ENCODE measurements at regions not wholly inside any gene's neighbourhood (a gene's known extent, or its start where the extent isn't known, plus 50 kb on each side); places are given as distances from the start of the nearest gene placed in this dataset.

- Histone ChIP-seq H3K4me3 (ENCODE audit: low read length) (no peak overlapping the region), H3K27me3 (ENCODE audit: insufficient read depth, low read length) (no peaks in the 10 kb centered on the region), H3K9me3 (ENCODE audit: low read length) (no peaks in the 10 kb centered on the region)
Observed at GRCh38 chr7:52302765-52303520, 732.5 kb upstream of the POM121L12 start.

GRCh38 chr7:52297128-52297527 is 738.3 kb upstream of the POM121L12 start:
- Histone ChIP-seq H3K27me3 (ENCODE audit: insufficient read depth, low read length) (no peaks in the 10 kb centered on the region), H2AFZ (ENCODE audit: low read depth, low read length) (no peak overlapping the region), H3K9me3 (ENCODE audit: low read length) (no peaks in the 10 kb centered on the region), H3K36me3 (ENCODE audit: insufficient read depth, low read length) (no peaks in the 10 kb centered on the region), H3K4me3 (ENCODE audit: low read length) (no peak overlapping the region), H3K4me1 (ENCODE audit: insufficient read depth, low read length) (no peaks in the 10 kb centered on the region)

More at GRCh38 chr7:52302765-52303520, 732.5 kb upstream of the POM121L12 start:
- H3K36me3 ChIP-seq (ENCODE audit: insufficient read depth, low read length), result no peaks in the 10 kb centered on the region
- H2AFZ ChIP-seq (ENCODE audit: low read depth, low read length), result no peak overlapping the region
- H3K4me1 ChIP-seq (ENCODE audit: insufficient read depth, low read length), result no peaks in the 10 kb centered on the region

GRCh38 chr7:52294942-52295341 is 740.5 kb upstream of the POM121L12 start:
- Histone ChIP-seq H3K9me3 (ENCODE audit: low read length) (no peaks in the 10 kb centered on the region), H2AFZ (ENCODE audit: low read depth, low read length) (no peak overlapping the region), H3K4me3 (ENCODE audit: low read length) (no peak overlapping the region), H3K36me3 (ENCODE audit: insufficient read depth, low read length) (no peaks in the 10 kb centered on the region), H3K4me1 (ENCODE audit: insufficient read depth, low read length) (no peaks in the 10 kb centered on the region), H3K27me3 (ENCODE audit: insufficient read depth, low read length) (no peaks in the 10 kb centered on the region)

GRCh38 chr7:52289247-52289646 is 746.2 kb upstream of the POM121L12 start:
- H3K36me3 ChIP-seq (ENCODE audit: insufficient read depth, low read length), result no peaks in the 10 kb centered on the region
- H3K27me3 ChIP-seq (ENCODE audit: insufficient read depth, low read length), result no peaks in the 10 kb centered on the region
- H3K4me1 ChIP-seq (ENCODE audit: insufficient read depth, low read length), result peaks cover 5% of the 10 kb centered on the region
- no peak overlapping the region for H3K4me3 ChIP-seq (ENCODE audit: low read length)
- H3K9me3 ChIP-seq (ENCODE audit: low read length), result no peaks in the 10 kb centered on the region
- H2AFZ ChIP-seq (ENCODE audit: low read depth, low read length), result no peak overlapping the region

GRCh38 chr7:52287698-52288097 is 747.7 kb upstream of the POM121L12 start:
- H3K9me3 ChIP-seq (ENCODE audit: low read length), result no peaks in the 10 kb centered on the region
- H3K4me3 ChIP-seq (ENCODE audit: low read length), result no peak overlapping the region
- H3K27me3 ChIP-seq (ENCODE audit: insufficient read depth, low read length), result no peaks in the 10 kb centered on the region

GRCh38 chr7:52285689-52286088 is 749.7 kb upstream of the POM121L12 start:
- H3K9me3 ChIP-seq (ENCODE audit: low read length), result no peaks in the 10 kb centered on the region
- H3K4me3 ChIP-seq (ENCODE audit: low read length), result no peak overlapping the region
- no peaks in the 10 kb centered on the region for H3K27me3 ChIP-seq (ENCODE audit: insufficient read depth, low read length)
- no peaks in the 10 kb centered on the region for H3K36me3 ChIP-seq (ENCODE audit: insufficient read depth, low read length)
- no peak overlapping the region for H2AFZ ChIP-seq (ENCODE audit: low read depth, low read length)
- peaks cover 5% of the 10 kb centered on the region for H3K4me1 ChIP-seq (ENCODE audit: insufficient read depth, low read length)

More at GRCh38 chr7:52287698-52288097, 747.7 kb upstream of the POM121L12 start:
- H2AFZ ChIP-seq (ENCODE audit: low read depth, low read length), result no peak overlapping the region
- H3K36me3 ChIP-seq (ENCODE audit: insufficient read depth, low read length), result no peaks in the 10 kb centered on the region
- H3K4me1 ChIP-seq (ENCODE audit: insufficient read depth, low read length), result peaks cover 5% of the 10 kb centered on the region

- H3K36me3 ChIP-seq (ENCODE audit: insufficient read depth, low read length), result no peaks in the 10 kb centered on the region
- peaks cover 5% of the 10 kb centered on the region for H3K4me1 ChIP-seq (ENCODE audit: insufficient read depth, low read length)
- no peaks in the 10 kb centered on the region for H3K27me3 ChIP-seq (ENCODE audit: insufficient read depth, low read length)
- no peak overlapping the region for H2AFZ ChIP-seq (ENCODE audit: low read depth, low read length)
- H3K9me3 ChIP-seq (ENCODE audit: low read length), result no peaks in the 10 kb centered on the region
- H3K4me3 ChIP-seq (ENCODE audit: low read length), result no peak overlapping the region
Observed at GRCh38 chr7:52283335-52283734, 752.1 kb upstream of the POM121L12 start.

GRCh38 chr7:52273685-52274610 is 761.5 kb upstream of the POM121L12 start:
- no peak overlapping the region for H2AFZ ChIP-seq (ENCODE audit: low read depth, low read length)
- peaks cover 4% of the 10 kb centered on the region for H3K4me1 ChIP-seq (ENCODE audit: insufficient read depth, low read length)
- peaks cover 4% of the 10 kb centered on the region for H3K9me3 ChIP-seq (ENCODE audit: low read length)
- no peaks in the 10 kb centered on the region for H3K36me3 ChIP-seq (ENCODE audit: insufficient read depth, low read length)
- H3K27me3 ChIP-seq (ENCODE audit: insufficient read depth, low read length), result no peaks in the 10 kb centered on the region
- H3K4me3 ChIP-seq (ENCODE audit: low read length), result no peak overlapping the region

GRCh38 chr7:52271703-52272102 is 763.7 kb upstream of the POM121L12 start:
- Histone ChIP-seq H2AFZ (ENCODE audit: low read depth, low read length) (no peak overlapping the region), H3K4me3 (ENCODE audit: low read length) (no peak overlapping the region), H3K4me1 (ENCODE audit: insufficient read depth, low read length) (peaks cover 4% of the 10 kb centered on the region), H3K36me3 (ENCODE audit: insufficient read depth, low read length) (no peaks in the 10 kb centered on the region), H3K9me3 (ENCODE audit: low read length) (peaks cover 4% of the 10 kb centered on the region), H3K27me3 (ENCODE audit: insufficient read depth, low read length) (no peaks in the 10 kb centered on the region)

- Histone ChIP-seq H3K9me3 (ENCODE audit: low read length) (peaks cover 4% of the 10 kb centered on the region), H3K27me3 (ENCODE audit: insufficient read depth, low read length) (no peaks in the 10 kb centered on the region), H3K36me3 (ENCODE audit: insufficient read depth, low read length) (no peaks in the 10 kb centered on the region)
Observed at GRCh38 chr7:52270301-52270700, 765.1 kb upstream of the POM121L12 start.

GRCh38 chr7:52269669-52270068 is 765.8 kb upstream of the POM121L12 start:
- Histone ChIP-seq H3K27me3 (ENCODE audit: insufficient read depth, low read length) (no peaks in the 10 kb centered on the region), H3K4me1 (ENCODE audit: insufficient read depth, low read length) (peaks cover 4% of the 10 kb centered on the region), H3K4me3 (ENCODE audit: low read length) (no peak overlapping the region), H3K9me3 (ENCODE audit: low read length) (peaks cover 4% of the 10 kb centered on the region), H3K36me3 (ENCODE audit: insufficient read depth, low read length) (no peaks in the 10 kb centered on the region), H2AFZ (ENCODE audit: low read depth, low read length) (no peak overlapping the region)

More at GRCh38 chr7:52270301-52270700, 765.1 kb upstream of the POM121L12 start:
- no peak overlapping the region for H3K4me3 ChIP-seq (ENCODE audit: low read length)
- peaks cover 4% of the 10 kb centered on the region for H3K4me1 ChIP-seq (ENCODE audit: insufficient read depth, low read length)
- no peak overlapping the region for H2AFZ ChIP-seq (ENCODE audit: low read depth, low read length)

- Histone ChIP-seq H3K36me3 (ENCODE audit: insufficient read depth, low read length) (no peaks in the 10 kb centered on the region), H3K4me3 (ENCODE audit: low read length) (no peak overlapping the region), H3K9me3 (ENCODE audit: low read length) (no peaks in the 10 kb centered on the region), H3K27me3 (ENCODE audit: insufficient read depth, low read length) (no peaks in the 10 kb centered on the region), H3K4me1 (ENCODE audit: insufficient read depth, low read length) (no peaks in the 10 kb centered on the region), H2AFZ (ENCODE audit: low read depth, low read length) (no peak overlapping the region)
Observed at GRCh38 chr7:52261057-52261456, 774.4 kb upstream of the POM121L12 start.

GRCh38 chr7:52260046-52260665 is 775.3 kb upstream of the POM121L12 start:
- Histone ChIP-seq H3K27me3 (ENCODE audit: insufficient read depth, low read length) (no peaks in the 10 kb centered on the region), H3K36me3 (ENCODE audit: insufficient read depth, low read length) (no peaks in the 10 kb centered on the region), H2AFZ (ENCODE audit: low read depth, low read length) (no peak overlapping the region)

More at GRCh38 chr7:52260046-52260665, 775.3 kb upstream of the POM121L12 start:
- Histone ChIP-seq H3K4me1 (ENCODE audit: insufficient read depth, low read length) (no peaks in the 10 kb centered on the region), H3K4me3 (ENCODE audit: low read length) (no peak overlapping the region), H3K9me3 (ENCODE audit: low read length) (no peaks in the 10 kb centered on the region)
